Fibroblast of pulmonary artery (primary cell): ENCODE measurements at regions not wholly inside any gene's neighbourhood (a gene's known extent, or its start where the extent isn't known, plus 50 kb on each side); places are given as distances from the start of the nearest gene placed in this dataset.

Source experiments
- DNase-seq: peaks from one replicate; pipeline ENCODE4 v3.0.0-alpha.2; 2010; ENCODE audit warnings: low read depth
- H3K4me3 ChIP-seq: replicated peaks from 2 replicates; pipeline ENCODE4 v1.5.1; 2011; ENCODE audit warnings: low read depth, mild to moderate bottlenecking, control low read depth, low read length, moderate library complexity
- TF ChIP-seq, protein P1 (sequence below): IDR thresholded peaks from 2 replicates; pipeline ENCODE4 v1.5.1; 2011; ENCODE audit warnings: mild to moderate bottlenecking, control low read depth, low read length, inconsistent platforms; ENCODE audit errors: missing control alignments

DNA sequence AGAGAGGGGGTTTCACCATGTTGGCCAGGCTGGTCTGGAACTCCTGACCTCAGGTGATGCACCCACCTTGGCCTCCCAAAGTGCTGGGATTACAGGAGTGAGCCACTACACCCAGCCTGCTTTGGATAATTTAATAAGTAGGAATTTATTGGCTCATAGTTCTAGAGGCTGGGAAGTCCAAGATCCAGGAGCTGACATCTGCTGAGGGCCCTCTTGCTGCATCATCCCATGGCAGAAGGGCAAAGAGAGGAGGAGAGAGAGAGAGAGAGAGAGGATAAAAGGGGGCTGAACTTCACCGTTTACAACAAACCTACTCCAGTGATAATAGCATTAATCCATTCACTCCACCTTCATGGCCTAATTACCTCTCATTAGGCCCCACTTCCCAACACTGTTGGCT, 62.0 kb upstream of the HES1 start:
- TF ChIP-seq, protein P1, sequence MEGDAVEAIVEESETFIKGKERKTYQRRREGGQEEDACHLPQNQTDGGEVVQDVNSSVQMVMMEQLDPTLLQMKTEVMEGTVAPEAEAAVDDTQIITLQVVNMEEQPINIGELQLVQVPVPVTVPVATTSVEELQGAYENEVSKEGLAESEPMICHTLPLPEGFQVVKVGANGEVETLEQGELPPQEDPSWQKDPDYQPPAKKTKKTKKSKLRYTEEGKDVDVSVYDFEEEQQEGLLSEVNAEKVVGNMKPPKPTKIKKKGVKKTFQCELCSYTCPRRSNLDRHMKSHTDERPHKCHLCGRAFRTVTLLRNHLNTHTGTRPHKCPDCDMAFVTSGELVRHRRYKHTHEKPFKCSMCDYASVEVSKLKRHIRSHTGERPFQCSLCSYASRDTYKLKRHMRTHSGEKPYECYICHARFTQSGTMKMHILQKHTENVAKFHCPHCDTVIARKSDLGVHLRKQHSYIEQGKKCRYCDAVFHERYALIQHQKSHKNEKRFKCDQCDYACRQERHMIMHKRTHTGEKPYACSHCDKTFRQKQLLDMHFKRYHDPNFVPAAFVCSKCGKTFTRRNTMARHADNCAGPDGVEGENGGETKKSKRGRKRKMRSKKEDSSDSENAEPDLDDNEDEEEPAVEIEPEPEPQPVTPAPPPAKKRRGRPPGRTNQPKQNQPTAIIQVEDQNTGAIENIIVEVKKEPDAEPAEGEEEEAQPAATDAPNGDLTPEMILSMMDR, result no peak
- DNase-seq, result no peak
- H3K4me3 ChIP-seq, result no peak overlapping the region

DNA sequence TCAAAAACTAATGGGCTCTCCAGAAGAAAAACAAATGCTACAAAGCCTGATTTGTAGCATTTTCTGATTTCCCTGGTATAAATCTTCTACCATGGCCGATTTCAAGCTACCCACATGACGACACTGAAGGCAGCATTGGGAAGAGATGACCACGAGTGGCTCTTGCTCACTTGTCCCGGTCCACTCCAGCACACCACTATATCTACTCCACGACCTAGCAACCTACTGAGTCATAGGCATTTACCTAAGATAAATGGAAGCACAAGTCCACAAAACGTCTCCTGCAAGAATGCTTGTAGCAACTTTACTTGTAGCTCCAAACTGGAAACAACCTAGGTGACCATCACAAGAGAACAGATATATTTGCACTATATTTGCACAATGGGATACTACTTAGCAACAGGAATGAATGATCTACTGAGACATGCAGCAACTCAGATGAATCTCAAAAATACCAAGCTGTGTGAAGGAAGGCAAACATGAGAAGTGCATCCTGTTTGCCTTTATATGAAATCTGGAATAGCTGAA, 60.8 kb upstream of the HES1 start:
- DNase-seq, result no peak
- TF ChIP-seq, protein P1, result no peak
- H3K4me3 ChIP-seq, result no peak overlapping the region

GRCh38 chr3:194075802-194076460, 60.0 kb upstream of the HES1 start:
- H3K4me3 ChIP-seq, result no peak overlapping the region
- TF ChIP-seq, protein P1, result no peak
- DNase-seq, result no peak

DNA sequence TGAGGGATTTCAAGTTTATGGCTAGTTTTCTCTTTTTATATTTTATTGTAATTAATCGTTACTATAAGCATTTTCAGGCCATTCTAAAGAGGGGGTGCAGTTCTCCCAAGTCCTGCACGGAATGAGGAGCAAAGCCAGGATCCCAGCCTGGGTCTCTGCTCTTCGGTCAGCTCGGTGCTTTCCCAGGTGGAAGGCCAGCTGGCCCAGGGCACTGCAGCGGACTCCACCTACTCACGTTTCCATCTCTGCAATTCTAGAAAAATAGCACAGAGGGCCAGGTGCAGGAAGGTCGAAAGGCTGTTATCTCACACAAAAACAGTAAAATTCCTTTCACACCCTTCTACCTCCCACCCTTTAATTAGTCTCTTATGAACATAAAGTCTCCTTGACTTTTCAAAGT, 59.5 kb upstream of the HES1 start:
- no peak for DNase-seq
- TF ChIP-seq, protein P1, result no peak
- no peak overlapping the region for H3K4me3 ChIP-seq

DNA sequence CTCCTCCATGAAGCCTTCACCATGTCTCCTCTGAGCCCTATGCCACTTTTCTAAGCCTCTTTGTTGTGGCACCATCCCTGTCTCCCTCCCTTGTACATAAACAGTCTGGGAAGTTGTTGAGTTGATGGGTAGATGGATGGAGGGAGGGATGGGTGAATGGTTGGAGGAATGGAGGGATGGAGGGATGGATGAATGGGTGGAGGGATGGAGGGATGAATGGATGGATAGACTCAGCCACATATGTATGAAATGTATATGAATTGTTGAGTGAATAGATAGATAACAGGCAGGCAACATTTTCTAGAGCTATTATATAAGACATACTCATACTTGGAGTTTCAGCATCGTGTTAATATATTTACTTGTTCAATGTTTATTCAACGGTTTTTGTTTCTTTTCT, 58.3 kb upstream of the HES1 start:
- TF ChIP-seq, protein P1, result no peak
- H3K4me3 ChIP-seq, result no peak overlapping the region
- DNase-seq, result no peak

- DNase-seq, result no peak
- no peak overlapping the region for H3K4me3 ChIP-seq
- TF ChIP-seq, protein P1, result no peak
Observed at GRCh38 chr3:194078045-194078821, 57.7 kb upstream of the HES1 start.

- DNase-seq, result no peak
- TF ChIP-seq, protein P1, result no peak
- no peak overlapping the region for H3K4me3 ChIP-seq
Observed at GRCh38 chr3:194079702-194080172, 56.2 kb upstream of the HES1 start.
